T-helper 1 cell treated with Interleukin-12 subunit alpha and Interleukin-12 subunit beta and Interleukin-4 antibody, amounts not matched to agents 30 μg/mL and 1 μg/mL, for 36 hours (primary cell): ENCODE measurements at regions not wholly inside any gene's neighbourhood (a gene's known extent, or its start where the extent isn't known, plus 50 kb on each side); places are given as distances from the start of the nearest gene placed in this dataset.
"Not testable (repeated sequence)": the region's sequence is repeated elsewhere in the genome, so short reads cannot be mapped to it uniquely, and the experiment has no call there.

Experiments used
- H3K27ac Mint-ChIP-seq: one replicate; pipeline ENCODE4 v1.8.0; 2021; ENCODE audit warnings: mild to moderate bottlenecking, mixed read lengths
- H3K27me3 Mint-ChIP-seq: one replicate; pipeline ENCODE4 v1.8.0; 2021; ENCODE audit warnings: low read depth, mixed read lengths
- H3K36me3 Mint-ChIP-seq: one replicate; pipeline ENCODE4 v1.8.0; 2021; ENCODE audit warnings: low read depth, mixed read lengths
- H3K4me1 Mint-ChIP-seq: one replicate; pipeline ENCODE4 v1.8.0; 2021; ENCODE audit warnings: low read depth, mixed read lengths
- H3K4me3 Mint-ChIP-seq: one replicate; pipeline ENCODE4 v1.8.0; 2021; ENCODE audit warnings: mild to moderate bottlenecking, moderate library complexity, mixed read lengths
- H3K9me3 Mint-ChIP-seq: one replicate; pipeline ENCODE4 v1.8.0; 2021; ENCODE audit warnings: mixed read lengths

GRCh38 chr6:118709859-118710350 lies 58.5 kb upstream of the CEP85L start:
- no peaks in the 10 kb centered on the region for H3K27me3 Mint-ChIP-seq
- H3K27ac Mint-ChIP-seq: peak overlapping the region; percentile 96
- H3K4me3 Mint-ChIP-seq: peak overlapping the region; percentile 97
- H3K9me3 Mint-ChIP-seq: no peaks in the 10 kb centered on the region
- H3K4me1 Mint-ChIP-seq: peaks cover 56% of the 10 kb centered on the region
- peaks cover 19% of the 10 kb centered on the region for H3K36me3 Mint-ChIP-seq

- H3K4me3 Mint-ChIP-seq: peak overlapping the region; percentile 97
- no peaks in the 10 kb centered on the region for H3K27me3 Mint-ChIP-seq
- H3K36me3 Mint-ChIP-seq: peaks cover 21% of the 10 kb centered on the region
- no peaks in the 10 kb centered on the region for H3K9me3 Mint-ChIP-seq
- H3K4me1 Mint-ChIP-seq: peaks cover 62% of the 10 kb centered on the region
- peak overlapping the region; percentile 96 for H3K27ac Mint-ChIP-seq
These were observed 57.4 kb upstream of the CEP85L start for GRCh38 chr6:118708744-118709143.

- Mint-ChIP-seq H3K36me3 (peaks cover 21% of the 10 kb centered on the region), H3K27me3 (no peaks in the 10 kb centered on the region), H3K9me3 (no peaks in the 10 kb centered on the region), H3K4me1 (peaks cover 59% of the 10 kb centered on the region), H3K27ac (peak overlapping the region; percentile 96), H3K4me3 (peak overlapping the region; percentile 97)
These were observed 56.7 kb upstream of the CEP85L start for GRCh38 chr6:118708055-118708454.

- peaks cover 51% of the 10 kb centered on the region for H3K4me1 Mint-ChIP-seq
- peak overlapping the region; percentile 79 for H3K4me3 Mint-ChIP-seq
- peaks cover 25% of the 10 kb centered on the region for H3K36me3 Mint-ChIP-seq
- no peaks in the 10 kb centered on the region for H3K27me3 Mint-ChIP-seq
- H3K9me3 Mint-ChIP-seq: no peaks in the 10 kb centered on the region
- peak overlapping the region; percentile 87 for H3K27ac Mint-ChIP-seq
These were observed 55.3 kb upstream of the CEP85L start for GRCh38 chr6:118706702-118707101.

GRCh38 chr6:118705544-118706491 lies 54.4 kb upstream of the CEP85L start:
- no peaks in the 10 kb centered on the region for H3K27me3 Mint-ChIP-seq
- peak overlapping the region; percentile 79 for H3K4me3 Mint-ChIP-seq
- peaks cover 50% of the 10 kb centered on the region for H3K4me1 Mint-ChIP-seq
- H3K27ac Mint-ChIP-seq: peak overlapping the region; percentile 87
- H3K36me3 Mint-ChIP-seq: peaks cover 32% of the 10 kb centered on the region
- H3K9me3 Mint-ChIP-seq: peaks cover 7% of the 10 kb centered on the region

GRCh38 chr6:118704915-118705314 lies 53.5 kb upstream of the CEP85L start:
- peaks cover 46% of the 10 kb centered on the region for H3K4me1 Mint-ChIP-seq
- peaks cover 7% of the 10 kb centered on the region for H3K9me3 Mint-ChIP-seq
- no peaks in the 10 kb centered on the region for H3K27me3 Mint-ChIP-seq
- H3K4me3 Mint-ChIP-seq: peak overlapping the region; percentile 69
- H3K27ac Mint-ChIP-seq: peak overlapping the region; percentile 64
- peaks cover 38% of the 10 kb centered on the region for H3K36me3 Mint-ChIP-seq

- Mint-ChIP-seq H3K4me1 (peaks cover 32% of the 10 kb centered on the region), H3K36me3 (peaks cover 46% of the 10 kb centered on the region)
- H3K27ac Mint-ChIP-seq, H3K27me3 Mint-ChIP-seq, H3K4me3 Mint-ChIP-seq, H3K9me3 Mint-ChIP-seq: not testable (repeated sequence)
These were observed 49.9 kb upstream of the CEP85L start for GRCh38 chr6:118701260-118701659.
